ENCODE measurements at regions not wholly inside any gene's neighbourhood (a gene's known extent, or its start where the extent isn't known, plus 50 kb on each side); places are given as distances from the start of the nearest gene placed in this dataset.

GRCh38 chr22:35475545-35475944 is 65.1 kb upstream of the RASD2 start:
- peaks cover 0 to 3% of the 10 kb centered on the region in 2 donors for H3K4me1 ChIP-seq (ENCODE audit: control insufficient read depth in 2 of 2, insufficient read depth in 1 of 2, low read depth in 1 of 2, low read length in 2 of 2)
- H4K91ac ChIP-seq (ENCODE audit: low read depth, low read length, poor library complexity) = no peak overlapping the region
- no peak overlapping the region for H2BK15ac ChIP-seq (ENCODE audit: low read length)
- no peaks in the 10 kb centered on the region for H3K79me1 ChIP-seq (ENCODE audit: low read depth, low read length)
- no peak overlapping the region for H3K4me2 ChIP-seq (ENCODE audit: insufficient read depth, low read length, poor library complexity, severe bottlenecking)
- H3K4me3 ChIP-seq (ENCODE audit: low read length in 2 of 2) = no peak overlapping the region
- DNase-seq (ENCODE audit: low spot score) = no peak
- no peak overlapping the region for H3K9ac ChIP-seq (ENCODE audit: low read depth, low read length, poor library complexity)
- no peak overlapping the region for H3K27ac ChIP-seq (replicated peaks; ENCODE audit: low read length)
- WGBS, 2 donors (ENCODE audit: extremely low coverage in 2 of 2, insufficient read length in 2 of 2, insufficient replicate concordance in 1 of 2) = no CpG with 5 or more reads among the region's 10 CpGs
- H2BK120ac ChIP-seq (ENCODE audit: low read depth, low read length) = no peak overlapping the region
- peaks cover 0 to 2% of the 10 kb centered on the region in 2 donors for H3K36me3 ChIP-seq (replicated peaks in 1 of 2; ENCODE audit: control insufficient read depth in 2 of 2, insufficient read depth in 2 of 2, low read length in 2 of 2)
- H2AK5ac ChIP-seq (ENCODE audit: low read depth, low read length) = peak overlapping the region; percentile 3
- no peak overlapping the region for H4K8ac ChIP-seq (ENCODE audit: low read depth, low read length)
- H3K23ac ChIP-seq (ENCODE audit: low read depth, low read length, poor library complexity) = no peak overlapping the region
- H3K14ac ChIP-seq (ENCODE audit: low read length) = peak overlapping the region; percentile 9
- H3K4ac ChIP-seq (ENCODE audit: low read length) = no peak overlapping the region
- no peak overlapping the region for H2AFZ ChIP-seq (ENCODE audit: low read length)
- H3K18ac ChIP-seq (ENCODE audit: low read length) = no peak overlapping the region
- H3K9me3 ChIP-seq (replicated peaks in 1 of 2; ENCODE audit: control insufficient read depth in 2 of 2, insufficient read depth in 1 of 2, low read depth in 1 of 2, low read length in 2 of 2) = peaks cover 0 to 9% of the 10 kb centered on the region in 2 donors
- no peak overlapping the region for H2BK5ac ChIP-seq (ENCODE audit: low read length)
- H3K27me3 ChIP-seq (ENCODE audit: control insufficient read depth in 3 of 3, insufficient read depth in 3 of 3, low read depth in 1 of 3, low read length in 3 of 3) = peaks cover 0 to 2% (median 0%) of the 10 kb centered on the region in 3 experiments
- H2BK12ac ChIP-seq (ENCODE audit: low read length) = no peak overlapping the region

GRCh38 chr22:35476341-35476740 is 64.3 kb upstream of the RASD2 start:
- Histone ChIP-seq H3K23ac (ENCODE audit: low read depth, low read length, poor library complexity) (no peak overlapping the region), H2BK120ac (ENCODE audit: low read depth, low read length) (no peak overlapping the region), H3K4ac (ENCODE audit: low read length) (no peak overlapping the region), H3K4me2 (ENCODE audit: insufficient read depth, low read length, poor library complexity, severe bottlenecking) (no peak overlapping the region), H3K9ac (ENCODE audit: low read depth, low read length, poor library complexity) (no peak overlapping the region), H3K4me1 (ENCODE audit: control insufficient read depth in 2 of 2, insufficient read depth in 1 of 2, low read depth in 1 of 2, low read length in 2 of 2) (peaks cover 0 to 3% of the 10 kb centered on the region in 2 donors), H4K91ac (ENCODE audit: low read depth, low read length, poor library complexity) (no peak overlapping the region), H2AFZ (ENCODE audit: low read length) (no peak overlapping the region), H4K8ac (ENCODE audit: low read depth, low read length) (no peak overlapping the region), H3K36me3 (replicated peaks in 1 of 2; ENCODE audit: control insufficient read depth in 2 of 2, insufficient read depth in 2 of 2, low read length in 2 of 2) (no peaks in the 10 kb centered on the region), H3K4me3 (ENCODE audit: low read length in 2 of 2) (no peak overlapping the region), H3K27ac (replicated peaks; ENCODE audit: low read length) (no peak overlapping the region), H3K79me1 (ENCODE audit: low read depth, low read length) (no peaks in the 10 kb centered on the region), H2BK15ac (ENCODE audit: low read length) (no peak overlapping the region), H3K27me3 (ENCODE audit: control insufficient read depth in 3 of 3, insufficient read depth in 3 of 3, low read depth in 1 of 3, low read length in 3 of 3) (peaks cover 0 to 10% (median 0%) of the 10 kb centered on the region in 3 experiments), H2BK12ac (ENCODE audit: low read length) (no peak overlapping the region), H3K9me3 (replicated peaks in 1 of 2; ENCODE audit: control insufficient read depth in 2 of 2, insufficient read depth in 1 of 2, low read depth in 1 of 2, low read length in 2 of 2) (peaks cover 0 to 6% of the 10 kb centered on the region in 2 donors), H2AK5ac (ENCODE audit: low read depth, low read length) (no peak overlapping the region), H3K14ac (ENCODE audit: low read length) (no peak overlapping the region), H2BK5ac (ENCODE audit: low read length) (no peak overlapping the region), H3K18ac (ENCODE audit: low read length) (no peak overlapping the region)
- WGBS, 2 donors (ENCODE audit: extremely low coverage in 2 of 2, insufficient read length in 2 of 2, insufficient replicate concordance in 1 of 2) = no CpG with 5 or more reads among the region's 11 CpGs
- no peak for DNase-seq (ENCODE audit: low spot score)

GRCh38 chr22:35477911-35478582 is 62.6 kb upstream of the RASD2 start:
- no peak overlapping the region for H3K4me2 ChIP-seq (ENCODE audit: insufficient read depth, low read length, poor library complexity, severe bottlenecking)
- no peak overlapping the region for H2BK12ac ChIP-seq (ENCODE audit: low read length)
- H3K4me3 ChIP-seq (ENCODE audit: low read length in 2 of 2) = no peak overlapping the region
- H2BK120ac ChIP-seq (ENCODE audit: low read depth, low read length) = no peak overlapping the region
- H3K9ac ChIP-seq (ENCODE audit: low read depth, low read length, poor library complexity) = no peak overlapping the region
- no peak overlapping the region for H3K14ac ChIP-seq (ENCODE audit: low read length)
- H4K8ac ChIP-seq (ENCODE audit: low read depth, low read length) = no peak overlapping the region
- H2AK5ac ChIP-seq (ENCODE audit: low read depth, low read length) = no peak overlapping the region
- H3K4ac ChIP-seq (ENCODE audit: low read length) = no peak overlapping the region
- DNase-seq (ENCODE audit: low spot score) = no peak
- no peak overlapping the region for H3K18ac ChIP-seq (ENCODE audit: low read length)
- H2BK15ac ChIP-seq (ENCODE audit: low read length) = no peak overlapping the region
- H3K36me3 ChIP-seq (replicated peaks in 1 of 2; ENCODE audit: control insufficient read depth in 2 of 2, insufficient read depth in 2 of 2, low read length in 2 of 2) = no peaks in the 10 kb centered on the region
- peaks cover 0 to 12% (median 0%) of the 10 kb centered on the region in 3 experiments for H3K27me3 ChIP-seq (ENCODE audit: control insufficient read depth in 3 of 3, insufficient read depth in 3 of 3, low read depth in 1 of 3, low read length in 3 of 3)
- no peak overlapping the region for H3K23ac ChIP-seq (ENCODE audit: low read depth, low read length, poor library complexity)
- no peak overlapping the region for H4K91ac ChIP-seq (ENCODE audit: low read depth, low read length, poor library complexity)
- H3K9me3 ChIP-seq (replicated peaks in 1 of 2; ENCODE audit: control insufficient read depth in 2 of 2, insufficient read depth in 1 of 2, low read depth in 1 of 2, low read length in 2 of 2) = peaks cover 0 to 5% of the 10 kb centered on the region in 2 donors
- H2AFZ ChIP-seq (ENCODE audit: low read length) = no peak overlapping the region
- H2BK5ac ChIP-seq (ENCODE audit: low read length) = no peak overlapping the region
- H3K27ac ChIP-seq (replicated peaks; ENCODE audit: low read length) = no peak overlapping the region
- no CpG with 5 or more reads among the region's 11 CpGs for WGBS, 2 donors (ENCODE audit: extremely low coverage in 2 of 2, insufficient read length in 2 of 2, insufficient replicate concordance in 1 of 2)
- H3K79me1 ChIP-seq (ENCODE audit: low read depth, low read length) = no peaks in the 10 kb centered on the region
- peaks cover 0 to 5% of the 10 kb centered on the region in 2 donors for H3K4me1 ChIP-seq (ENCODE audit: control insufficient read depth in 2 of 2, insufficient read depth in 1 of 2, low read depth in 1 of 2, low read length in 2 of 2)

- Histone ChIP-seq H3K79me1 (ENCODE audit: low read depth, low read length) (no peaks in the 10 kb centered on the region), H3K4me2 (ENCODE audit: insufficient read depth, low read length, poor library complexity, severe bottlenecking) (no peak overlapping the region), H3K9me3 (replicated peaks in 1 of 2; ENCODE audit: control insufficient read depth in 2 of 2, insufficient read depth in 1 of 2, low read depth in 1 of 2, low read length in 2 of 2) (peaks cover 0 to 2% of the 10 kb centered on the region in 2 donors), H2BK5ac (ENCODE audit: low read length) (no peak overlapping the region), H3K4me1 (ENCODE audit: control insufficient read depth in 2 of 2, insufficient read depth in 1 of 2, low read depth in 1 of 2, low read length in 2 of 2) (peaks cover 0 to 5% of the 10 kb centered on the region in 2 donors), H3K18ac (ENCODE audit: low read length) (no peak overlapping the region), H2BK120ac (ENCODE audit: low read depth, low read length) (no peak overlapping the region), H3K9ac (ENCODE audit: low read depth, low read length, poor library complexity) (no peak overlapping the region), H3K27me3 (ENCODE audit: control insufficient read depth in 3 of 3, insufficient read depth in 3 of 3, low read depth in 1 of 3, low read length in 3 of 3) (peaks cover 0 to 12% (median 0%) of the 10 kb centered on the region in 3 experiments), H3K14ac (ENCODE audit: low read length) (no peak overlapping the region), H3K27ac (replicated peaks; ENCODE audit: low read length) (no peak overlapping the region), H3K4ac (ENCODE audit: low read length) (no peak overlapping the region), H3K23ac (ENCODE audit: low read depth, low read length, poor library complexity) (no peak overlapping the region), H4K8ac (ENCODE audit: low read depth, low read length) (no peak overlapping the region), H2BK15ac (ENCODE audit: low read length) (no peak overlapping the region), H2AK5ac (ENCODE audit: low read depth, low read length) (peak overlapping the region; percentile 1), H2AFZ (ENCODE audit: low read length) (no peak overlapping the region), H3K4me3 (ENCODE audit: low read length in 2 of 2) (no peak overlapping the region), H3K36me3 (replicated peaks in 1 of 2; ENCODE audit: control insufficient read depth in 2 of 2, insufficient read depth in 2 of 2, low read length in 2 of 2) (no peaks in the 10 kb centered on the region), H2BK12ac (ENCODE audit: low read length) (no peak overlapping the region), H4K91ac (ENCODE audit: low read depth, low read length, poor library complexity) (no peak overlapping the region)
- no CpG with 5 or more reads among the region's 9 CpGs for WGBS, 2 donors (ENCODE audit: extremely low coverage in 2 of 2, insufficient read length in 2 of 2, insufficient replicate concordance in 1 of 2)
- DNase-seq (ENCODE audit: low spot score) = no peak
Observed at GRCh38 chr22:35478633-35479107, 62.0 kb upstream of the RASD2 start.

Data from neuronal stem cell (in vitro differentiated cells).